ENCODE measurements at regions not wholly inside any gene's neighbourhood (a gene's known extent, or its start where the extent isn't known, plus 50 kb on each side); places are given as distances from the start of the nearest gene placed in this dataset.

DNA sequence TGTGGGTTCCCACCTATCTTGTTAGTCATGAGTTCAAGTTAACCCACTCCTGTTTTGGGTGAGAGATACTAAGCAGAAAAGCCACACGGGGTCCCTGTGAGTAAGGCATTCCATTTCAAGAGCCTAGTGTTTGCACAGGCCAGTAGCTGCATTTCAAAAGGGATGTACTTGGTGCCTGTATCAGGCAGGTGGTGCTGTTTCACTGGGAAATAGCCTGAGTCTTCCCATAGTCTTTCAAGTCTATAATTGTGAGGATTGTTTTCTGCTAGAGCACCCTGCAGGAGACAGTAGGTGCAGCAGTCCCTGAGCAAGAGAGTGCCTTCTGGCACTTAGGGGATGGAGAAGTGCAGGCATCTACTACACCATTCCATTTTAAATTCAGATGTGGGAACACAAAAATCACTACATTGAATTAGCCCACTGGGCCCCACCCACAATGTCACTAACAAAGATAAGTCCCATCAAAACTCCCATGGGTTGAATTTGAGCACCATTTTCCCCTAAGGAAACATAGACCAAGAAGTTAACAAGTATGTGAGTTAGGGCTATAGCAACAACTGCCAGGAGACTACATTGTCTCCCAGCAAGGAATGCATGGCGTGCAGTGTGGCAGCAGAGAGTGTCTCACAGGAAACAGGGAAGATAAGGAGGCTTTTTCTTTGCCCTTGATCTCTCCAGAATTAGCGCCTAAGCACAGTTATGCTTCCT is 263.2 kb downstream of the COX7C start:
- no TSS peak for BruUV-seq (replicated peaks)
- FAIRE-seq (peak; percentile 37), DNase-seq (ENCODE audit: low read depth, low spot score) (peak; percentile 69)
- no peaks in the 10 kb centered on the region for H4K20me1 ChIP-seq (replicated peaks; ENCODE audit: control insufficient read depth, extremely low read depth, insufficient read depth, low read length)
- no peaks in the 10 kb centered on the region for H3K4me1 ChIP-seq (ENCODE audit: control insufficient read depth, extremely low read depth, insufficient read depth, low read length)
- intact Hi-C loops (cut with micrococcal nuclease) = loop anchor here (1.0 to 5.0 kb wide), 3 partner anchors 87 to 531 kb away; partner anchors contain the start of gene CCNH
- H3K9ac ChIP-seq (replicated peaks; ENCODE audit: extremely low read depth, insufficient read depth, low read length) = no peak overlapping the region
- ChIA-PET CTCF (interaction anchor here (0.6 to 7.0 kb wide), 19 partner anchors 8 to 519 kb away, joined by 3 to 152 read pairs (median 3); no protein-coding TSS in a partner anchor), POLR2A (no interaction called here)
- no peak overlapping the region for H3K4me3 ChIP-seq (replicated peaks in 1 of 3; ENCODE audit: insufficient read depth in 1 of 3, low read depth in 1 of 3, low read length in 3 of 3)
- no peaks in the 10 kb centered on the region for H3K79me2 ChIP-seq (ENCODE audit: control insufficient read depth, insufficient read depth, low read length)
- H3K9me3 ChIP-seq (replicated peaks; ENCODE audit: control insufficient read depth, insufficient read depth, low read length) = no peaks in the 10 kb centered on the region
- H3K9me1 ChIP-seq (replicated peaks; ENCODE audit: control insufficient read depth, extremely low read depth, insufficient read depth, low read length) = no peaks in the 10 kb centered on the region
- TF ChIP-seq CTCF (IDR thresholded peaks at IDR 0.05; ENCODE audit: extremely low read depth in 1 of 2, insufficient read depth in 1 of 2, low read depth in 1 of 2, low read length in 2 of 2) = peak; percentile 61 to 66
- TF ChIP-seq GATA2 (IDR thresholded peaks at IDR 0.05; ENCODE audit: insufficient read depth, insufficient read length, low read depth, low read length) = no peak
- no peak overlapping the region for H3K4me2 ChIP-seq (ENCODE audit: insufficient read depth, low read length)
- no peaks in the 10 kb centered on the region for H3K36me3 ChIP-seq (ENCODE audit: control insufficient read depth in 2 of 2, extremely low read depth in 1 of 2, insufficient read depth in 2 of 2, low read length in 2 of 2)
- H3K27me3 ChIP-seq (ENCODE audit: control insufficient read depth in 2 of 2, insufficient read depth in 2 of 2, low read length in 2 of 2) = no peaks in the 10 kb centered on the region
- H3K27ac ChIP-seq (ENCODE audit: insufficient read depth, low read depth, low read length) = no peak overlapping the region
- no peak overlapping the region for H2AFZ ChIP-seq (ENCODE audit: low read depth, low read length)
- dilution Hi-C loops (cut with MboI; ENCODE audit: extremely low pct_ligation_motif_present, low sequenced_read_pairs) = no loop called here

GRCh38 chr5:86881493-86882090 is 263.9 kb downstream of the COX7C start:
- no peaks in the 10 kb centered on the region for H3K27me3 ChIP-seq (ENCODE audit: control insufficient read depth in 2 of 2, insufficient read depth in 2 of 2, low read length in 2 of 2)
- H3K4me3 ChIP-seq (replicated peaks in 1 of 3; ENCODE audit: insufficient read depth in 1 of 3, low read depth in 1 of 3, low read length in 3 of 3) = no peak overlapping the region
- H3K9ac ChIP-seq (replicated peaks; ENCODE audit: extremely low read depth, insufficient read depth, low read length) = no peak overlapping the region
- CTCF ChIA-PET = interaction anchor here (2.9 to 7.0 kb wide), 2 partner anchors 87 to 131 kb away, joined by 79 to 152 read pairs; no protein-coding TSS in a partner anchor
- no TSS peak for BruUV-seq (replicated peaks)
- H3K9me1 ChIP-seq (replicated peaks; ENCODE audit: control insufficient read depth, extremely low read depth, insufficient read depth, low read length) = no peaks in the 10 kb centered on the region
- POLR2A ChIA-PET = no interaction called here
- H3K4me2 ChIP-seq (ENCODE audit: insufficient read depth, low read length) = no peak overlapping the region
- TF ChIP-seq POLR2A (IDR thresholded peaks at IDR 0.05; ENCODE audit: low read depth, low read length) (no peak), MYC (IDR thresholded peaks at IDR 0.05; ENCODE audit: low read depth, low read length) (no peak), GATA2 (IDR thresholded peaks at IDR 0.05; ENCODE audit: insufficient read depth, insufficient read length, low read depth, low read length) (no peak), FOS (IDR thresholded peaks at IDR 0.05; ENCODE audit: borderline replicate concordance, insufficient read depth, low read length) (no peak), JUN (IDR thresholded peaks at IDR 0.05; ENCODE audit: borderline replicate concordance, insufficient read depth, insufficient read length, low read depth) (no peak), EZH2 (IDR thresholded peaks at IDR 0.05; ENCODE audit: borderline replicate concordance, low read depth, low read length, severe bottlenecking) (no peak), CTCF (IDR thresholded peaks at IDR 0.05; ENCODE audit: extremely low read depth in 1 of 2, insufficient read depth in 1 of 2, low read depth in 1 of 2, low read length in 2 of 2) (no peak), POLR2AphosphoS5 (IDR thresholded peaks at IDR 0.05; ENCODE audit: insufficient read depth, low read depth, low read length) (no peak)
- TF ChIP-seq, protein P1, sequence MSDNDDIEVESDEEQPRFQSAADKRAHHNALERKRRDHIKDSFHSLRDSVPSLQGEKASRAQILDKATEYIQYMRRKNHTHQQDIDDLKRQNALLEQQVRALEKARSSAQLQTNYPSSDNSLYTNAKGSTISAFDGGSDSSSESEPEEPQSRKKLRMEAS (IDR thresholded peaks at IDR 0.05; ENCODE audit: insufficient read depth, insufficient read length) = no peak
- intact Hi-C loops (cut with micrococcal nuclease) = loop anchor here (1.0 to 5.0 kb wide), 3 partner anchors 87 to 531 kb away; partner anchors contain the start of gene CCNH
- H2AFZ ChIP-seq (ENCODE audit: low read depth, low read length) = no peak overlapping the region
- H3K9me3 ChIP-seq (replicated peaks; ENCODE audit: control insufficient read depth, insufficient read depth, low read length) = no peaks in the 10 kb centered on the region
- H4K20me1 ChIP-seq (replicated peaks; ENCODE audit: control insufficient read depth, extremely low read depth, insufficient read depth, low read length) = no peaks in the 10 kb centered on the region
- FAIRE-seq (no peak), DNase-seq (ENCODE audit: low read depth, low spot score) (no peak)
- H3K27ac ChIP-seq (ENCODE audit: insufficient read depth, low read depth, low read length) = no peak overlapping the region
- H3K79me2 ChIP-seq (ENCODE audit: control insufficient read depth, insufficient read depth, low read length) = no peaks in the 10 kb centered on the region
- dilution Hi-C loops (cut with MboI; ENCODE audit: extremely low pct_ligation_motif_present, low sequenced_read_pairs) = no loop called here
- no peaks in the 10 kb centered on the region for H3K4me1 ChIP-seq (ENCODE audit: control insufficient read depth, extremely low read depth, insufficient read depth, low read length)
- H3K36me3 ChIP-seq (ENCODE audit: control insufficient read depth in 2 of 2, extremely low read depth in 1 of 2, insufficient read depth in 2 of 2, low read length in 2 of 2) = no peaks in the 10 kb centered on the region
